GM13977 (cell line): ENCODE measurements at regions not wholly inside any gene's neighbourhood (a gene's known extent, or its start where the extent isn't known, plus 50 kb on each side); places are given as distances from the start of the nearest gene placed in this dataset.

Experiments used
- DNase-seq: peaks from one replicate; pipeline ENCODE4 v3.0.0; 2012; ENCODE audit warnings: low spot score
- in situ Hi-C: fragments of 300-500 bp; cut with MboI; formaldehyde crosslinking; loops from one replicate; pipeline ENCODE4 v1.12.0; 2022; ENCODE audit warnings: low sequenced_read_pairs, low pct_unique_long_range_greater_than_20kb, mixed read lengths, inconsistent platforms; ENCODE audit not compliant: unreplicated experiment
- TF ChIP-seq, protein P1 (sequence below): IDR thresholded peaks from 2 replicates; pipeline ENCODE4 v1.5.1; 2012; ENCODE audit warnings: mild to moderate bottlenecking, control low read depth; ENCODE audit not compliant: insufficient read depth; ENCODE audit errors: extremely low read depth, missing control alignments

DNA sequence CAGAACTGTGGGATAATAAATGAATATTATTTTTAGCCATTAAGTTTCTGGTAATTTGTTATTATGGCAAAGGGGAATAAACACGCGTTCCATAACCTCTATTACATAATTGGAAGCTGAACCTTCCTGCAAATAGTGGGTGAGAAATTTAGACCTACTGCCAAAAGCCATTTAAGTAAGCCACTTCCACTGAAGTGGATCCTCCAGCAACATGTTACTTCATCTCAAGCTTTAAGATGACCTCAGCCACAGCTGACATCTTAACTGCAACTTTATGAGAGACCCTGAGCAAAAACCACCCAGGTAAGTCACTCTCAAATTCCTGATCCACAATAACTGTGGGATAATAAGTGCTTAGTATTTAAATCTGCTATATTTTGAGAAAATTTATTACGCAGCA, 1048.6 kb downstream of the FAM133A start:
- in situ Hi-C loops: no loop called here
- no peak for DNase-seq
- TF ChIP-seq, protein P1, sequence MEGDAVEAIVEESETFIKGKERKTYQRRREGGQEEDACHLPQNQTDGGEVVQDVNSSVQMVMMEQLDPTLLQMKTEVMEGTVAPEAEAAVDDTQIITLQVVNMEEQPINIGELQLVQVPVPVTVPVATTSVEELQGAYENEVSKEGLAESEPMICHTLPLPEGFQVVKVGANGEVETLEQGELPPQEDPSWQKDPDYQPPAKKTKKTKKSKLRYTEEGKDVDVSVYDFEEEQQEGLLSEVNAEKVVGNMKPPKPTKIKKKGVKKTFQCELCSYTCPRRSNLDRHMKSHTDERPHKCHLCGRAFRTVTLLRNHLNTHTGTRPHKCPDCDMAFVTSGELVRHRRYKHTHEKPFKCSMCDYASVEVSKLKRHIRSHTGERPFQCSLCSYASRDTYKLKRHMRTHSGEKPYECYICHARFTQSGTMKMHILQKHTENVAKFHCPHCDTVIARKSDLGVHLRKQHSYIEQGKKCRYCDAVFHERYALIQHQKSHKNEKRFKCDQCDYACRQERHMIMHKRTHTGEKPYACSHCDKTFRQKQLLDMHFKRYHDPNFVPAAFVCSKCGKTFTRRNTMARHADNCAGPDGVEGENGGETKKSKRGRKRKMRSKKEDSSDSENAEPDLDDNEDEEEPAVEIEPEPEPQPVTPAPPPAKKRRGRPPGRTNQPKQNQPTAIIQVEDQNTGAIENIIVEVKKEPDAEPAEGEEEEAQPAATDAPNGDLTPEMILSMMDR: no peak

GRCh38 chrX:94742772-94743171, 1068.8 kb downstream of the FAM133A start:
- in situ Hi-C loops: no loop called here
- TF ChIP-seq, protein P1: no peak
- DNase-seq: no peak

GRCh38 chrX:94743478-94743877, 1069.5 kb downstream of the FAM133A start:
- DNase-seq: no peak
- in situ Hi-C loops: no loop called here
- TF ChIP-seq, protein P1: no peak

- in situ Hi-C loops: no loop called here
- DNase-seq: no peak
- TF ChIP-seq, protein P1: no peak
Observed at GRCh38 chrX:94744786-94745185, 1070.8 kb downstream of the FAM133A start.

DNA sequence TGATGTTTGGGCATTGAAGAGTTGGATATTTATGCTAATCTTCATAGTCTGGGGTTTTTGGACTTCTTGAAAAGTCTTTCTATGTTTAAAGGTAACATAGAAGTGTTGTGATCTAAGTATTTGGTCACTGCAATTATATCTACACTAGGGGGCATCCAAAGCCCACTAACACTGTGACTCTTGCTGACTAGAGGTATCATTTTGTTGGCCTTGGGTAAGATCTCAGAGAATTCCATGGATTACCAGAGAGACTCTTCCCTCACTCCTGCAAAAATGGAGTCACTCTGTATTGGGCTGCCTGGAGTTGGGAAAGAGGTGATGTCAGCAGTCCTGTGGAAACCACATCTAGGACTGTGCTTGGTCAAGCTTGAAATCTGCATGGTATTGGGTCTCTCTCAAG, 1077.6 kb downstream of the FAM133A start:
- in situ Hi-C loops: no loop called here
- TF ChIP-seq, protein P1: no peak
- DNase-seq: no peak

DNA sequence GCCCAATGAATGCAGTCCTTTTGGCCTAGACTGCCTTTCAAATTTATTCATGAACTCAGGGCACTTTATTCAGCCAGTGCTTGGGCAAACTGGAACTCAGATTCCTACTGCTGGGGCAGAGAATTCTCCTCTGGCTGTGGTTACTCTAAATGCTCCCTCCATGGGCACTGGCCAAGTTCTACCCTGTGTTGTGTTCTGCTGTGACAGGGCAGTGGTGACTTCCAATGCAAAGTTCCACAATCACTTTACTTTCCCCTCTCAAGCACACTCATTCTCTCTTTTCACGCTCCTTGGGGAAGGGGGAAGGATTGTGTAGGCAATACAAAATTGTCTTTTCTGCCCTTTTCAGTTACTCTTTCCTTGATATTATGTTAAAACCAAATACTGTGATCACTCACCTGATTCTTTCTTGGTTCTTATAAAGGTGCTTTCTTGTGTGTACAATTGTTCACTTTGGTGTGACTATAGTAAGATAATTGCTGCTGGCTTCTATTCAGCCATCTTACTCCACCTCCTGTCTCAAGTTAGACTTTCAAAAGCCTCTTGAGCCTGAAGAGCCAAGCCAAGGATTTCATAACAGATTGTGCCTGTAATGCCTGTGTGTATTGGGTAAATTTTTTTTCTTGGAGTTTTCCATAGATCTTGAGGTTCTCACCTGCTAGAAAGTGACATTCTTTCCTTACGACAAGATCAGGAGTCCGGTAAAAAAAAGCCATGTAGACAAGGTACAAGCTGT, 1078.6 kb downstream of the FAM133A start:
- TF ChIP-seq, protein P1: no peak
- no peak for DNase-seq
- in situ Hi-C loops: no loop called here

- in situ Hi-C loops: no loop called here
- DNase-seq: no peak
Observed at GRCh38 chrX:94758130-94758529, 1084.1 kb downstream of the FAM133A start.

More at GRCh38 chrX:94758130-94758529, 1084.1 kb downstream of the FAM133A start:
- TF ChIP-seq, protein P1: no peak
